HG03175 (cell line): ENCODE measurements at regions not wholly inside any gene's neighbourhood (a gene's known extent, or its start where the extent isn't known, plus 50 kb on each side); places are given as distances from the start of the nearest gene placed in this dataset.

Experiments used
- ATAC-seq: cut with Tn5 transposase; IDR thresholded peaks from one replicate; pipeline ENCODE4 v1.9.1; 2021; ENCODE audit warnings: mild to moderate bottlenecking, moderate library complexity; ENCODE audit not compliant: unreplicated experiment

- ATAC-seq, result peak; percentile 42
Measured at GRCh38 chr5:164741376-164741775, 1236.0 kb downstream of the MAT2B start.

DNA sequence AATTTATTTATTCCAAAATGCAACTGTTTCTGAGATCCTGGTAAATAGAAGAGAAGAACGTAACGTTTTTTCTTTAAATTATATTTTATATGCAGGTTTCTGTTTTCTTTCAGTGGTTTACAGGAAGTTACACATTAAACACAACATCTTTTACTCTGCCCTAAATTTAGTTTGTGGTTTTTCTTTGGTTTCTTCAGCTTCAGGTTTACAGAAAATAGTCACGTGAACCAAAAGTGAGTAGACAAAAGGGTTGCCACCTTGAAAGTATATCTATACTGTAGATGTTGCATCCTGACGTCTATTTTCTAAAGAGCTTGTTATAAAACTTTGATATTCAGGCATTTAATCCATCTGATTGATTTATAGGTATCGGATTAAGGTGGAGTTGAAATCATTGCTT, 1236.6 kb downstream of the MAT2B start:
- ATAC-seq, result peak; percentile 94

DNA sequence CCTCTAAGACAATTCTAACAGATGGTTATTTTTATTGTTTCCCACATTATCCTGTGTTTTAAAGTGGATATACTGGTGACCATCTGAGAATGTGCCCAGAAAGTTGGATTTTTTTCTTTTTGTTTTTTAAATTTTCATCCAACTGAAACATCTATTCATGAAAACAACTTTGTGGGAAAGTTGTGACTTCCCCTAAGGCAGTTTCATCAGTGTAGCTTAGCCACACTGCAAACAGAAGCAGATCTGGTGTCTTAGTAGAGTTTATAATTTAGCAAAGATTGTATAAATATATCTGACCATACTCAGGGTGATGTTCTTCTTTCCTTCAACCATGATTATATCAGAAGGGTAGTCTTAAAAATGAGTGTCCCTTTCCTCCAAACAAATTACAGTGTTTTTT, 1241.3 kb downstream of the MAT2B start:
- no peak for ATAC-seq

- no peak for ATAC-seq
Measured at GRCh38 chr5:164747371-164747770, 1242.0 kb downstream of the MAT2B start.

- ATAC-seq, result peak; percentile 96
Measured at GRCh38 chr5:164748861-164749260, 1243.4 kb downstream of the MAT2B start.

- ATAC-seq, result no peak
Measured at GRCh38 chr5:164753434-164753833, 1248.0 kb downstream of the MAT2B start.

- no peak for ATAC-seq
Measured at GRCh38 chr5:164763206-164763605, 1257.8 kb downstream of the MAT2B start.

DNA sequence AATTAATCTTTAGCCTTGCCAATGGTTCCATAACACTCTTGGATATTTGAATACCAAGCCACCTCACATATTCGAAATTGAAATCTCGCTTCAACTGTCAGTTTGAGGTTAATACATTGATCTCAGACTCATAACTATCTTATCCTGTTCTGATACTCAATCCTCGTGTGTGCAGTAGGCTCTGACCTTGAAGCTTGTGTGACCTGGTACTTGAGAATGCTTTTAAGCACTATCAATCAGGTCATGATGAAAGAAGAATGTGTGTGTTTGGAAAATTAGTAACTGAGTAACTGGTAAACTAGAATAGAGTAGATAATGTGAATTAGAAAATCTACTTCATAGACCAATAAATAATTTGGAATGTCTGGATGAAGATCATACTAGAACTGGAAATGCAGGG, 1266.7 kb downstream of the MAT2B start:
- no peak for ATAC-seq

GRCh38 chr5:164784230-164784629, 1278.8 kb downstream of the MAT2B start:
- ATAC-seq, result no peak

GRCh38 chr5:164798110-164798509, 1292.7 kb downstream of the MAT2B start:
- no peak for ATAC-seq

- ATAC-seq, result no peak
Measured at GRCh38 chr5:164799391-164799790, 1294.0 kb downstream of the MAT2B start.

- no peak for ATAC-seq
Measured at GRCh38 chr5:164801910-164802309, 1296.5 kb downstream of the MAT2B start.

DNA sequence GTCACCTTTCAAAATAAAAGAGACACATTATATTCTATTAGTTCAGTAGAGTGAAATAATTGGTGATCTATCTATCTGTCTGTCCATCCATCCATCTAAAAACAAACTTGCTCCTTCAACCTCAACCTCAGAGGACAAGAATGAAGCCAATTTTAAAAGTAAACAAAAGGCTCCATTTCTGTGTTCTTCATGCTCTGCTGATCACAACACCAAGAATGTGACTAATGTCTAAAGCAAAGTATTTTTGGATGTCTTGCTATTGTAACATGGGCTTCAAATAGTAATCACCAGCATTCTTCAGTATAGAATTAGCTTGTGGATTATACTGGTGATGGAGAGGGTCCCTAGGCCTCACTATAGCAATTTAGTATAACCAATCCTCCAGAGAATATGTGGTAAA, 1304.4 kb downstream of the MAT2B start:
- peak; percentile 92 for ATAC-seq

- ATAC-seq, result no peak
Measured at GRCh38 chr5:164818445-164818844, 1313.0 kb downstream of the MAT2B start.

DNA sequence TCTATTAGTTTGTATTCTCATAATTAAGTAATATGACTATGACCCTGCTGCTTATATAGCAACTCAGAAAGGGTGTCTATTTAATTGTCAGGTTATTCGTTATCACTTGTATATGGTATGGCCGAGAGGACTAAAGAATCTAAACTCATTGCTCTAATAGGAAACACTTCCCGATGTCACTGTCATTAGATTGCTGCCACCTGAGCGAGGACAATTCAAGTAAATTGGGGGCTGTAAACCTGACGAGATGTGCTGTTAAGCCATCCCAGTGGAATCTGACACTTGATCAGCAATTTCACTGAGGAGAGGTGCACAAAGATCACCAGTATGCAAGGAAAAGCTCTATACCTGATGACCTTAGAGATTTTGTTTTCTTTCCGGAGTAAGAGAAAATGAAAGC, 1319.3 kb downstream of the MAT2B start:
- no peak for ATAC-seq

GRCh38 chr5:164832516-164832915, 1327.1 kb downstream of the MAT2B start:
- no peak for ATAC-seq

GRCh38 chr5:164844348-164844747, 1338.9 kb downstream of the MAT2B start:
- ATAC-seq, result no peak

DNA sequence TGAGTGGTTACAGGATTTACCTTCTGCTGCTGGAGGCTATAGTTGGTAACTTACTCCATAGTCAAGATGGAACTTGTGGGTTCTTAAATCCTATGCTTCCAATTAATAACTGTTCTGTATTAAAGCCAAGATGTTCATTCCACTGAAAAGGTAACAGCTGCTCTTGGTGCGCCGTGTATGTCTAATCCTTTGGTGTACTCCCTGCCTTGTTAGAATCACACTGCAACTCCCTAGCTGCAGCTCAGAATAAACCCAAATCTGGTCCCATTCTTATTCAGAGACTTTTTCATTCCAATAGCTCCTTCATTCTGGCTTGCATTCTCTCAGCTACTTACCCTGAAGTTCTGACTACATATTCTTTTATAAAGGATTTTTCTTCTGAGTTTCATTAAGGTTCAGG, 1355.5 kb downstream of the MAT2B start:
- ATAC-seq, result no peak

DNA sequence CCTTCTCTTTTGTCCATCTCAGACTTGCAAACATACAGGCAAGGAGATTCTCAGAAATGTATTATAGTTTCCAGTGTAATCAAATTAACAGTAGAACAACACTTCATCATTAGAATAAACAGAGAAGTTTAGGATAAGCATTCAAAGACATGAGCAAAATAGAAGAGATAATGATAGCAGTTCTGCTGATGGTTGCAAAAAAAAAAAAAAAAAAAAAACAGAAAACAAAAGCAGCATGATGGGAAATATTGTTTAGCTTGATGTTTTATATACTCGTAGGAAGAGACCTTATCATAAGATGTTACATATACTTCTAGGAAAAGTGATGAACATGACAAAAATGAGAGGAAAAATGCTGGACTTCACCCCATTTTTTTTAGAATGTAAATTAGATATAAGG, 1356.2 kb downstream of the MAT2B start:
- ATAC-seq, result no peak

DNA sequence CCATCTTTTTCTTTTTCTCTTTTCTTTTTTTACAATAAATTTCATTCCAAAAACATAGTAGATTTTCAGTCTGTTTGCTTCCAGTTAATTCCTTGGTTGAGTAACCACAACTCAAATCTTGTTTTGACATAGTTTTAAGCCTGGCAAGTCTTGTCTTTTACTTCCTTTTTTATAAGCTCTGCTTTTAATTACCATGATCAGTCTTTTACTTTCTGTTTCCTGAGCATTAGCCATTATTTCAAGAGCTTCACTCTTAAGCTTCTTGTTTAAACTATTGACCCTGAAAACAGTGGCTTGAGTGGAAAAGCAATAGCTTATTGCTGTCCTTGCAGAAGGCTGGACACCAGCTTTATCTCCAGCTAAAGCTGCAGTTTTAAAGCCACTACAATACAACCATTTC, 1363.3 kb downstream of the MAT2B start:
- peak; percentile 80 for ATAC-seq

DNA sequence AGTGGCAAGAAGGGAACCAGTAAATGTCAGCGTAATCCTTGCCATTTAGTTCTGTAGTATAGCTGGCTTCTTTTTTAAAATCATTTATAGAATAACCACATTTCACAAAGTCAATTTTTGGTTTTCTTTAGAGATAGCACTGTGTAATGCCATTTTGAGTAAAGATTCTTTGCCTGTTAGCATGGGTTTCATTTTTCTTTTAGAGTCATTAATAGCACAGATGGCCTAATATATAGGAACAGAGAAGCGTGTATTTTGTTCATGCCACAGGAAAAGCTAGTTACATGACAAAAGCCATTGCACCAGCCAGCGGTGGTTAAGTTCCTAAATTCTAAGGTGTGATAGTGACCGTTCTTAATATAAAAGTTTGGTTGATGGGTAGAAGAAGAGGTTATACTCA, 1363.9 kb downstream of the MAT2B start:
- ATAC-seq, result peak; percentile 36

GRCh38 chr5:164876793-164877192, 1371.4 kb downstream of the MAT2B start:
- ATAC-seq, result no peak

GRCh38 chr5:164881442-164881841, 1376.0 kb downstream of the MAT2B start:
- ATAC-seq, result no peak

DNA sequence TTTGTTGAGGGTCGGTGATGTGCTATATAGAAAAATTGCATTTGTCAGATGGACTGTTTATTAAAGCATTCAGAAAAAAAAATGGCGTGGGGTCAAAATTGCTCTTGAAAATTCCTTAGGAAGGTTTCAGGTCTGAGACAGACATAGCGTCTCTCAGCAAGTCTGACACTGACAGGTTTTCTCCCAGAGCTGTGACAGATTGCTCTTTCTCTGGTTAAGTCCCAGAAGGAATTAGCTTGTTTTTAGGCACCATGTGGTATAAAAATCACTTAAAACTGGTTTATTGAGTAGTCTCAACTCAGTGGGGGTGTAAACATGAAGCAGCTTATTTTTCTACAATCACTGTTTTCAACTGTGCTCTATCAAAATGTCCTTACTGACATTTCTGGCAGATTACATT, 1379.8 kb downstream of the MAT2B start:
- no peak for ATAC-seq
